ENCODE measurements at regions not wholly inside any gene's neighbourhood (a gene's known extent, or its start where the extent isn't known, plus 50 kb on each side); places are given as distances from the start of the nearest gene placed in this dataset.

GRCh38 chr2:118696786-118697465 lies 150.5 kb downstream of the EN1 start:
- peak; percentile 19 for DNase-seq

- DNase-seq: no peak
These were observed 154.1 kb downstream of the EN1 start for GRCh38 chr2:118693287-118693822.

GRCh38 chr2:118689874-118690273 lies 157.6 kb downstream of the EN1 start:
- DNase-seq: no peak

- DNase-seq: no peak
These were observed 158.0 kb downstream of the EN1 start for GRCh38 chr2:118689456-118689855.

- DNase-seq: no peak
These were observed 158.4 kb downstream of the EN1 start for GRCh38 chr2:118689033-118689432.

GRCh38 chr2:118687698-118688097 lies 159.8 kb downstream of the EN1 start:
- DNase-seq: no peak

GRCh38 chr2:118687192-118687591 lies 160.3 kb downstream of the EN1 start:
- DNase-seq: no peak

- no peak for DNase-seq
These were observed 161.1 kb downstream of the EN1 start for GRCh38 chr2:118686346-118686745.

- DNase-seq: no peak
These were observed 164.0 kb downstream of the EN1 start for GRCh38 chr2:118683460-118683859.

GRCh38 chr2:118678985-118679384 lies 168.5 kb downstream of the EN1 start:
- DNase-seq: no peak

- no peak for DNase-seq
These were observed 169.9 kb downstream of the EN1 start for GRCh38 chr2:118677546-118677945.

- no peak for DNase-seq
These were observed 171.9 kb downstream of the EN1 start for GRCh38 chr2:118675531-118675930.

- no peak for DNase-seq
These were observed 174.8 kb downstream of the EN1 start for GRCh38 chr2:118672571-118673158.

GRCh38 chr2:118671701-118672454 lies 175.6 kb downstream of the EN1 start:
- peak; percentile 24 for DNase-seq

GRCh38 chr2:118670838-118671237 lies 176.6 kb downstream of the EN1 start:
- DNase-seq: no peak

GRCh38 chr2:118670276-118670675 lies 177.2 kb downstream of the EN1 start:
- no peak for DNase-seq

- no peak for DNase-seq
These were observed 177.8 kb downstream of the EN1 start for GRCh38 chr2:118669654-118670053.

- DNase-seq: no peak
These were observed 178.7 kb downstream of the EN1 start for GRCh38 chr2:118668431-118669424.

GRCh38 chr2:118667964-118668363 lies 179.5 kb downstream of the EN1 start:
- no peak for DNase-seq

GRCh38 chr2:118667348-118667747 lies 180.1 kb downstream of the EN1 start:
- no peak for DNase-seq

- DNase-seq: no peak
These were observed 181.5 kb downstream of the EN1 start for GRCh38 chr2:118665784-118666529.

GRCh38 chr2:118661179-118661578 lies 186.3 kb downstream of the EN1 start:
- DNase-seq: no peak
